TTC549 (cell line): ENCODE measurements at regions not wholly inside any gene's neighbourhood (a gene's known extent, or its start where the extent isn't known, plus 50 kb on each side); places are given as distances from the start of the nearest gene placed in this dataset.

Experiments
- FAIRE-seq: peaks from 2 replicates; lab custom pipeline; 2012; peaks lifted over from hg19 to GRCh38; lab: Jason Lieb, UNC

DNA sequence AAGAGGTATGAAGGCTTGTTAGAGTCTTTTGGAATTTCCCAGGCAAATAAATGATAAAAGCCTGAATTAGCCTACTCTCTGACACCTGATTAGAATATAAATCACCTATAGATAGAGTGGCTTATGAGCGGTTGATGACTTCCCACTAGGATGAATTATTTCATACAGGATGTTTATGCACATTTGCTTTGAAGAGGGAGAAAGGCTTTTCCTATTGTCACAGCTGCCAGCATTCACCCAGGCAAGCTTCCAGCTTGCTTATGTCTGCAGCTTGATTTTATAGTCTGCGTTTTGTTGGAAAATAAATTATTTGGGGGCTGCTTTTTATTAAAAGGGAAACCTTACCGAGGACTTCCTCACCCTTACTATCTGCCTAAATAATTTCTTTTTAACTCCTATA is 51.3 kb upstream of the EIF2S2 start:
- no peak for FAIRE-seq

GRCh38 chr20:34164381-34164984 is 52.4 kb upstream of the EIF2S2 start:
- no peak for FAIRE-seq

GRCh38 chr20:34165018-34165619 is 53.1 kb upstream of the EIF2S2 start:
- FAIRE-seq, result no peak

DNA sequence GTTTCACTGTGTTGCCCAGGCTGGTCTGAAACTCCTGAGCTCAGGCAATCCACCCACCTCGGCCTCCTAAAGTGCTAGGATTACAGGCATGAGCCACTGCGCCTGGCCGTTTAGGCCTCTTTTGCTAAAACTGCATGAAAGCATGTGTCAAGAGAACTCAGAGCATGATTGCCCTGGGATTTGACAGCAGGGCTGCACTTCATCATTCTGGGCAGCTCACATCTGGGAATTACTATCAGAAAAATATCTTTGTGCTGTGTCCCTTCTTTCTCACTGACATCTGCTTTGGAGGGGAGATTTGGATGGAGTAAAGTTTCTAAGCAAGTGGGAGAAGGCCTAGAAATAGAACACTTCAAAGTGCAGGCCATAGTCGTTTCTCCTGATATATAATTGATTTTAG is 59.6 kb upstream of the EIF2S2 start:
- no peak for FAIRE-seq

GRCh38 chr20:34172926-34173325 is 60.9 kb upstream of the EIF2S2 start:
- FAIRE-seq, result no peak

- FAIRE-seq, result no peak
Measured at GRCh38 chr20:34175079-34175478, 63.0 kb upstream of the EIF2S2 start.

- FAIRE-seq, result no peak
Measured at GRCh38 chr20:34175879-34176278, 63.8 kb upstream of the EIF2S2 start.

DNA sequence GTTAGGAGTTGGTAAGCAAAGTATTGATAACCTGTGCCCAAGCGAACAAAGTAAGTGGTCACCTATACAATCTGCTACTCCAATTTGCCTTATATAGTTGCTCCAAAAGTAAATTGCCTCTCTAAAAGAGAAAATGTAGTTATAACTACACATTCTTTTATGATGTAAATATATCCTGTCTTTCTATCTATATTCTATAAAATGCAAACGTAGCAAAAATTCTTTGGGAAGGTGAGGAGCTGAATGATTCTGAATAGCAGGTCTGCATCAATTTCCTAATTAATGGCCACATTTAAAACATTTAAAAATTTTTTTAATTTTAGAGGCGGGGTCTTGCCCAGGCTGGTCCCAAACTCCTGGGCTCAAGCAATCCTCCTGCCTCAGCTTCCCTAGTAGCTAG is 64.2 kb upstream of the ASIP start:
- no peak for FAIRE-seq

DNA sequence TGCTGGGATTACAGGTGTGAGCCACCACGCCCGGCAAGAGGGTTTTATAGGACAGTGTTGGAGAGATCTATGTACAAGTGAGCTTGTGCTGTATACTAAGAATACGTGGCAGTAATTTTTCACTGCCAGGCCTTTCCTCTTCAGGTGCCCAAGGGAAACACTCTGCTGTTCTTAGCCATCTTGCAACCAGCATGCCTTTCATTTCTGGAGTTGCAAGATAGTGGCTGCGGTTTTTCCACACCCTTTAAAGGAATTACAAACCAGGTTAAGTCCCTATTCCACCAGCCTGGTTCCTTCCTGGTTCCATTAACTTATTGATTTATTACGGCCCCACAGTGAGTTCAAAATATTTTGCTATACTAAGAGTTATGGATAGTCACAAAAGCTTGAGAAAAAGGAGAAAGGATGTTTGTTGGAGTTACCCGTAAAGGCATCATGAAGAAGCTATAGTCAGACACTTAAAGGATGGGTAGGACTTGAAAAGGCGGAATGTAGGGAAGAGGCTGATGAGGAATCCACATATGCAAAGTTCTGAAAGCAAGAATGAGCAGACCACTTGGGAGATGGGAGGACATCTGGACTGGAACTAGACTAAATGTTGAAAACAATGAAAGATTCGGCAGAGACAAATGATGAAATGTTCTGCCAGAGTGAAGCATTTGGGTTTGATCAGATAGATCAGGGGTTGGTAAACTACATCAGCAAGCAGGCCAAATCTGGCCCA is 61.4 kb upstream of the ASIP start:
- FAIRE-seq, result no peak

DNA sequence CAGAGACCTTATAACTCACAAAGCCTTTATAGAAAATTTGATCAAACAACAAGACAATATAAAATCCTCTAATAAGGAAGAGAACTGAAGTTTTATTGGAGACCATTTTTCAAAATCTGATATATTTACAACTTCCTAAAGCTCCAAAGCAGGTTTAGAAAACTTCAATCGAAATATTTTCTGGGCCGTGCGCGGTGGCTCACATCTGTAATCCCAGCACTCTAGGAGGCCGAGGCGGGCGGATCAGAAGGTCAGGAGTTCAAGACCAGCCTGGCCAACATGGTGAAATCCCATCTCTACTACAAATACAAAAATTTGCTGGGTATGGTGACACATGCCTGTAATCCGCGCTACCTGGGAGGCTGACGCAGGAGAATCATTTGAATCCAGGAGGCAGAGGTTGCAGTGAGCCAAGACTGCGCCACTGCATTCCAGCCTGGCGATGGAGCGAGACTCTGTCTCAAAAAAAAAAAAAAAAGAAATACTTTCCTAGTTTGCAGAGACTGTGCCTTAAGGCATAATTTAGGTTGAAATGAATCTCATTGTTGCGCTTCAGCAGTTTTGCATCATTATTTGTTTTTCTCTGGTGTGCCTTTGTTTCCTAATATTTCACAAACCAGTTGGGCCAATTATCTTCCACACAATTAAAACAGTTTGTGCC is 60.6 kb upstream of the ASIP start:
- FAIRE-seq, result no peak

DNA sequence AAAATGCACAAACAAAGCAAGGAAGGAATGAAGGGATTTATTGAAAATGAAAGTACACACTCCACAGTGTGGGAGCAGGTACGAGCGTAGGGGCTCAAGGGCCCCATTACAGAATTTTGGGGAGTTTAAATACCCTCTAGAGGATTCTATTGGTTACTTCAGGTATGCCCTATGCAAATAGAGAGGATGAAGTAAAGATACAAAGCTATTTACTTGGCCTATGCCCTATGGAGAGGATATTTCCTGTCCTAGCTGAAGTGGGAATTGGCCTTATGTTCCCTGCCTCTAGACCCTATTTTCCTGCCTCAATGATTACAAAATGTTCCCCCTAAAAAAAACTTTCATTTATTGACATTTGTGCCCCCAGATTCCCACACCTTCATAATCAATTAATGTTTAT is 59.7 kb upstream of the ASIP start:
- no peak for FAIRE-seq

DNA sequence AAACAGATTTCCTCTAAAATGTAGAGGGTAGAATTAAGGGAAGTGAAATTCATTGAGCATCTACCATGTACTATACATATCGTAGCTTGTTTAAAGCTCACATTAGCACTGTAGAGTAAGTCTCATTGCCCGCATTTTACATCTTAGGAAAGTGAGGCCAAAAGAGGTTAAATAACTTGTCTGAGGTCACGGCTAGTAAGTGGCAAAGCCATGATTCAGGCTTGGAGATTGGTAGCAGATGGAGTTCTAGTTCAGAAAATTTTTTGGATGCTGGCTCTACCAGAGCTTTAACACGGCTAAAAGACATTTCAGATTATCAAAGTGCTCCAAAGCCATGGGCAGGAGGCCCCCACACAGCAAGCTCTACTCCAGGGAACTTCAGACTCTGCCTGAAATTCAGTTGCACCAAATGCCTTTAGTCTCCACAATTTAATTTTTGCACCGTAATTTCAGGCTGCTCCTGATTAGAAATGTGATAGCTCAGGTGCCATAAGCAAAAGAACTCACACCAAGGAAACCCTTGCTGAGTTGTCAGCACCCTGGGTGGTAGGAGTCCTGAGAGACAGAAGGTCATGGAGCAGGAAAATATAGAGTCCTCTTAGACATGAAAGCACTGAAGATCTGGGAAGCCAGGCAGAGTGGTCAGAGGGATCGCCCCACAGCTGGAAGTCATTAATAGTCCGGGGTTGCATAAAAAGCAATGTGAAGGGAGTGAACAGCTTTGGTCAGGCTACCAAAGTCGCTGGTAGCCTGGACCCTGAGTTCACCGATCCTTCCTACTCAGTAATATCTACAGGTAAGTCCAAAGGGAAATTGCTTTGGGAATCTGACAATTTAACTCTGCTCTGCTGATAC is 55.2 kb upstream of the ASIP start:
- no peak for FAIRE-seq

- no peak for FAIRE-seq
Measured at GRCh38 chr20:34189572-34190163, 51.6 kb upstream of the ASIP start.

- no peak for FAIRE-seq
Measured at GRCh38 chr20:34190262-34190661, 51.0 kb upstream of the ASIP start.

DNA sequence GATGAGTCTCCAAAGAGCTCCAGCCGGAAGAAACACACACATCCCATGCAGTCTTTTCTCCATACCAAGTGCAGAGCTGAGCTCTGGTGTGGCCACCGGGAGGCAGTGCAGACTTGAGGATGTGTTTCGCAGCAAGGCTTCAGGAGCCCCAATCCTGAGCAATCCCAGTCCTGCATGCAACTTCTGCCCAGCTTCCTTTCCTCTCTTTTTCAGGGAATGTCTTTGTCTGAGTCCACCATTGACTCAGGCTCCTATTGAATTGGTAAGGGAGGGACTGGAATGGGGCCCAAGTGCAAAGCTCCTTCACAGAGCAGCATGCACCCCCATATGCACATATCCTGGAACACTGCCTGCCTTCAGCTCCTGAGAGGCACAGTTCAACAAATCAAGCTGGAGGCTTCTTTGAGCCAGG is 50.5 kb upstream of the ASIP start:
- peak; percentile 62 for FAIRE-seq
